Non-pigmented ciliary epithelial cell (primary cell): ENCODE measurements at regions not wholly inside any gene's neighbourhood (a gene's known extent, or its start where the extent isn't known, plus 50 kb on each side); places are given as distances from the start of the nearest gene placed in this dataset.
"Not testable (repeated sequence)": the region's sequence is repeated elsewhere in the genome, so short reads cannot be mapped to it uniquely, and the experiment has no call there.

Experiments
- DNase-seq: peaks from one replicate; pipeline ENCODE4 v3.0.0-alpha.2; 2010; ENCODE audit warnings: low read depth

GRCh38 chrX:13381514-13381913 lies 61.7 kb upstream of the ATXN3L start:
- DNase-seq, result no peak

- no peak for DNase-seq
Observed at GRCh38 chrX:13380211-13380610, 60.4 kb upstream of the ATXN3L start.

GRCh38 chrX:13378562-13379518 lies 59.0 kb upstream of the ATXN3L start:
- not testable (repeated sequence) for DNase-seq

- peak; percentile 80 for DNase-seq
Observed at GRCh38 chrX:13377550-13377934, 57.7 kb upstream of the ATXN3L start.

- DNase-seq, result peak; percentile 70
Observed at GRCh38 chrX:13376857-13377549, 57.1 kb upstream of the ATXN3L start.

GRCh38 chrX:13375596-13375995 lies 55.7 kb upstream of the ATXN3L start:
- DNase-seq, result not testable (repeated sequence)

GRCh38 chrX:13374364-13374763 lies 54.5 kb upstream of the ATXN3L start:
- DNase-seq, result no peak

GRCh38 chrX:13373431-13374187 lies 53.8 kb upstream of the ATXN3L start:
- DNase-seq, result no peak

- DNase-seq, result no peak
Observed at GRCh38 chrX:13373027-13373426, 53.2 kb upstream of the ATXN3L start.

- no peak for DNase-seq
Observed at GRCh38 chrX:13372203-13372980, 52.5 kb upstream of the ATXN3L start.

GRCh38 chrX:13371186-13371585 lies 51.3 kb upstream of the ATXN3L start:
- no peak for DNase-seq

- no peak for DNase-seq
Observed at GRCh38 chrX:13370713-13371112, 50.9 kb upstream of the ATXN3L start.
